ENCODE measurements at regions not wholly inside any gene's neighbourhood (a gene's known extent, or its start where the extent isn't known, plus 50 kb on each side); places are given as distances from the start of the nearest gene placed in this dataset.

DNA sequence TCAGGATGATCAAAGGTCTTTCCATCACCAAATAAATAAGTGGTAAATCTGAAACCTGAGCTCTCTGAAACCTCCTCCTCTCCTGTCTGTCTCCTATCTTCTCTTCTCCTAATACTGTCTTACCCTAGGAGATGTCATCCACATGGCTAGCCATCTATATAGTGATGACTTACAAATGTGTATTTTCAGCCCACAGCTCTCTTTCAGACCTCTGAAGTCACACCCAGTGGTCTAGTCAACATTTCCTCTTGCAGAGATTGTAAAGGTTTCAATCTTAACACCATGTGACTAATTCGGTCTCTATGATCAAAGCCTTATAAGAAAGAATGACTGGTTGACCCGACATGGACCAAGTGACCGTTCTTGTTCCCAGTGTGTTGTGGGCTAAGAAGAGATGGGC is 63.1 kb upstream of the DPT start:
- Mint-ChIP-seq H3K4me3 (ENCODE audit: unreplicated experiment) (no peak overlapping the region), H3K36me3 (ENCODE audit: low read depth) (no peaks in the 10 kb centered on the region), H3K27ac (ENCODE audit: unreplicated experiment) (no peak overlapping the region), H3K27me3 (ENCODE audit: low read depth) (no peaks in the 10 kb centered on the region), H3K4me1 (ENCODE audit: low read depth) (no peaks in the 10 kb centered on the region), H3K9me3 (ENCODE audit: low read depth) (no peaks in the 10 kb centered on the region)
- no peak for TF ChIP-seq CTCF (IDR thresholded peaks at IDR 0.05)
- no peak for DNase-seq (ENCODE audit: low spot score)

- H3K4me3 Mint-ChIP-seq (ENCODE audit: unreplicated experiment), result no peak overlapping the region
- H3K27ac Mint-ChIP-seq (ENCODE audit: unreplicated experiment), result no peak overlapping the region
- TF ChIP-seq CTCF (IDR thresholded peaks at IDR 0.05), result no peak
- DNase-seq (ENCODE audit: low spot score), result no peak
- H3K36me3 Mint-ChIP-seq (ENCODE audit: low read depth), result no peaks in the 10 kb centered on the region
- H3K27me3 Mint-ChIP-seq (ENCODE audit: low read depth), result no peaks in the 10 kb centered on the region
- H3K4me1 Mint-ChIP-seq (ENCODE audit: low read depth), result no peaks in the 10 kb centered on the region
- H3K9me3 Mint-ChIP-seq (ENCODE audit: low read depth), result no peaks in the 10 kb centered on the region
These were observed 63.7 kb upstream of the DPT start for GRCh38 chr1:168792592-168793125.

DNA sequence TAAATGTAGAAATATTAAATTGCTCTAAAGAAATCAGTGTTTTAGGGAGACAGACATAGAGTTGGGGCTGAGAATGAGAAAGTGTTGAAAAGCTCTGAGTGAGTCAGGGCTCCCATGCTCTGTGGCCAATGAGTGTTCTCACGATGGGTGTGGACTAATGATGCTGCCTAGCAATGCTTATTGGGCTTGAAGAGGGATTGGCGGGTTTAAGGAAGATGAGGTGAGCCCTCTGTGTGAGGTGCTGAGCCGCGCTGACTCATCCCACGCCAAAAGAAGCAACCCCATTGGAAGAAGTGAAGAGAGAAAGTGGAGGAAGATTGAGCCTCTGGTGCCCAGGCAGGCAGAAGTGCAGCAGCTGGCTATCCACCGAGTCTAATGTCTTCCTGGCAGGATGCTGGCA is 65.1 kb upstream of the DPT start:
- no peak for TF ChIP-seq CTCF (IDR thresholded peaks at IDR 0.05)
- Mint-ChIP-seq H3K27ac (ENCODE audit: unreplicated experiment) (no peak overlapping the region), H3K4me3 (ENCODE audit: unreplicated experiment) (no peak overlapping the region), H3K36me3 (ENCODE audit: low read depth) (no peaks in the 10 kb centered on the region), H3K27me3 (ENCODE audit: low read depth) (no peaks in the 10 kb centered on the region), H3K9me3 (ENCODE audit: low read depth) (no peaks in the 10 kb centered on the region), H3K4me1 (ENCODE audit: low read depth) (no peaks in the 10 kb centered on the region)
- DNase-seq (ENCODE audit: low spot score), result no peak

DNA sequence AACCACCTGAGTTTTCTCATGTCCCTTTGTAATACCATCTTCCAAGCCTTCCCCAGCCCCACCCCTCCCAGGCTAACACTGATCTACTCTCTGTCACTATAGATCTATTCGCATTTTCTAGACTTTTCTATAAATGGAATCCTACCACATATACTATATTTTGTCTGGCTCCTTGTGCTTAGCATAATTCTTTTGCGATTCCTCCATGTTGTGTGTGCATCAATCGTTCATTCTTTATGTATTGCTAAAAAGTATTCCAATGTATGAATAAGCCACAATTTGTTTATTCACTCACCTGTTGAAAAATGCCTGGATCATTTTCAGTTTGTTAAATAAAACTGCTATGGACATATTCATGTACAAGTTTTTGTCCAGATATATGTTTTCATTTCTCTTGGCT is 66.7 kb upstream of the DPT start:
- Mint-ChIP-seq H3K27ac (ENCODE audit: unreplicated experiment) (no peak overlapping the region), H3K27me3 (ENCODE audit: low read depth) (no peaks in the 10 kb centered on the region), H3K4me1 (ENCODE audit: low read depth) (no peaks in the 10 kb centered on the region), H3K4me3 (ENCODE audit: unreplicated experiment) (no peak overlapping the region), H3K9me3 (ENCODE audit: low read depth) (no peaks in the 10 kb centered on the region), H3K36me3 (ENCODE audit: low read depth) (no peaks in the 10 kb centered on the region)
- no peak for DNase-seq (ENCODE audit: low spot score)
- no peak for TF ChIP-seq CTCF (IDR thresholded peaks at IDR 0.05)

DNA sequence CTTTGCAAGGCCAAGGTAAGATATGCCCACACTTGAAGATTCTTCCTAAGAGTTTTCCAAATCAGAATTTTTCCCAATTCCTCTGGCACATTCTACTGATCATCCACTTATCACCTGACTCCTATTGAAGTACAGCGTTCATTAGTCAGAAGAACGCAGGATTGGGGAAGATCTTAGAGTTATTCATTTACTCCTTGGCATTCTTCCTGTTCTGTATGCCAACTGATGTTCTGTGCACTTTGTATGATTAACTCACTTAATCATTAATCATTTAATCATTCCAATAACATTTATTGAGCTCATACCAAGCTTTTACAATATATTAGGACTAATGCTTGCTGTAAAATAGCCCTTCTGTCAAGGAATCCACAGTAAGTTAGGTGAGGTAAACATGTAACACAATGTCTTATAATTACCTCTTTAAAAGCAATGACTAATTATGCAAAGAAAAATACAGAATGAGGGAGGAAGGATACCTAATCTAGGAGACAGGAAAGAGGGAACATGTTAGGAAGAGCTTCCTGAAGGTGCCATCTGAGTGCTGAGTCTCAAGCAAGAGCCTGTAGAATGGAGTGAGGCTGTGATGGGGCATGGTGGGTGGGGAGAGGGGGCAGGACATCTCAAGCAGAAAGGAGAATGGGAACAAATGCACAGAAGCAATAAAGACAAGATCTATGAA is 71.1 kb upstream of the DPT start:
- Mint-ChIP-seq H3K36me3 (ENCODE audit: low read depth) (no peaks in the 10 kb centered on the region), H3K9me3 (ENCODE audit: low read depth) (no peaks in the 10 kb centered on the region)

More for the DNA sequence above, 71.1 kb upstream of the DPT start:
- H3K27ac Mint-ChIP-seq (ENCODE audit: unreplicated experiment), result no peak overlapping the region
- TF ChIP-seq CTCF (IDR thresholded peaks at IDR 0.05), result no peak
- H3K4me1 Mint-ChIP-seq (ENCODE audit: low read depth), result no peaks in the 10 kb centered on the region
- DNase-seq (ENCODE audit: low spot score), result no peak
- H3K4me3 Mint-ChIP-seq (ENCODE audit: unreplicated experiment), result no peak overlapping the region
- no peaks in the 10 kb centered on the region for H3K27me3 Mint-ChIP-seq (ENCODE audit: low read depth)
